NCI-H82 (cell line): ENCODE measurements at regions not wholly inside any gene's neighbourhood (a gene's known extent, or its start where the extent isn't known, plus 50 kb on each side); places are given as distances from the start of the nearest gene placed in this dataset.

Experiments used
- DNase-seq: peaks from one replicate; lab custom pipeline; 2025; lab: John Stamatoyannopoulos, UW

GRCh38 chr12:48409938-48410337 is 59.2 kb upstream of the ZNF641 start:
- DNase-seq, result peak; percentile 29

GRCh38 chr12:48413388-48413787 is 59.0 kb upstream of the ANP32D start:
- DNase-seq, result no peak

GRCh38 chr12:48414021-48414420 is 58.3 kb upstream of the ANP32D start:
- no peak for DNase-seq

GRCh38 chr12:48419116-48419935 is 53.0 kb upstream of the ANP32D start:
- DNase-seq, result no peak

GRCh38 chr12:48420039-48420775 is 52.2 kb upstream of the ANP32D start:
- no peak for DNase-seq

GRCh38 chr12:48422060-48422459 is 50.3 kb upstream of the ANP32D start:
- DNase-seq, result no peak
